B cell (primary cell): ENCODE measurements at regions not wholly inside any gene's neighbourhood (a gene's known extent, or its start where the extent isn't known, plus 50 kb on each side); places are given as distances from the start of the nearest gene placed in this dataset.

Source experiments
- ATAC-seq: fragments of 200-7000 bp; cut with Tn5 transposase; one replicate; pipeline ENCODE4 v1.10.0; 2021; ENCODE audit warnings: low read depth, mild to moderate bottlenecking, moderate number of reproducible peaks, moderate library complexity
- CTCF ChIA-PET: fragments of 350-600 bp; sonication (Branson Sonifier 250); formaldehyde crosslinking; loops from one replicate; lab custom pipeline; 2021; ENCODE audit warnings: antibody characterized with exemption, inconsistent platforms; lab: Charles Lee
- POLR2A ChIA-PET: fragments of 350-600 bp; sonication (Branson Sonifier 250); formaldehyde crosslinking; loops from one replicate; lab custom pipeline; 2021; ENCODE audit warnings: antibody characterized with exemption; lab: Charles Lee
- DNase-seq: peaks from one replicate; pipeline ENCODE4 v3.0.0; 2013
- H2AFZ ChIP-seq: 2 replicates; pipeline ENCODE4 v1.6.1; 2012; ENCODE audit warnings: mild to moderate bottlenecking, low read depth, low read length; ENCODE audit not compliant: insufficient read depth, poor library complexity, severe bottlenecking
- H3K27ac ChIP-seq, 2 donors: 1 replicate in 1 of 2; 2 replicates in 1 of 2; pipeline ENCODE4 v1.5.1; 2012 to 2013; ENCODE audit warnings: low read length in 2 of 2, mild to moderate bottlenecking in 2 of 2, moderate library complexity in 1 of 2
- H3K27me3 ChIP-seq, 4 experiments: fragments of 200-600 bp in 1 of 4; sonication (generic) in 1 of 4; replicated peaks in 1 of 4; 1 replicate in 2 of 4; 2 replicates in 2 of 4; pipeline versions ENCODE4 v1.6.1 to v1.7.0; 2013 to 2016; ENCODE audit warnings: low read length in 3 of 4, mild to moderate bottlenecking in 2 of 4, mixed read lengths in 1 of 4, moderate library complexity in 1 of 4; ENCODE audit not compliant: insufficient read depth in 4 of 4, control insufficient read depth in 3 of 4; ENCODE audit errors: control extremely low read depth in 1 of 4
- H3K36me3 ChIP-seq, 2 experiments: replicated peaks in 1 of 2; 1 replicate in 1 of 2; 2 replicates in 1 of 2; pipeline versions ENCODE4 v1.6.1 to v1.7.1; 2013; ENCODE audit warnings: low read length in 1 of 2; ENCODE audit not compliant: insufficient read depth in 2 of 2, control insufficient read depth in 1 of 2; ENCODE audit errors: control extremely low read depth in 1 of 2, extremely low read depth in 1 of 2
- H3K4me1 ChIP-seq, 2 donors: fragments of 200-600 bp in 1 of 2; sonication (generic) in 1 of 2; 1 replicate in 1 of 2; 2 replicates in 1 of 2; pipeline versions ENCODE4 v1.5.1 to v1.6.1; 2013 to 2017; ENCODE audit warnings: low read length in 2 of 2; ENCODE audit not compliant: control insufficient read depth in 2 of 2, insufficient read depth in 2 of 2
- H3K4me2 ChIP-seq: replicated peaks from 2 replicates; pipeline ENCODE3; 2012; ENCODE audit warnings: mild to moderate bottlenecking, low read depth, low read length; ENCODE audit not compliant: poor library complexity, severe bottlenecking
- H3K4me3 ChIP-seq, 5 experiments: fragments of 200-600 bp in 1 of 5; sonication (generic) in 1 of 5; 1 replicate in 3 of 5; 2 replicates in 2 of 5; pipeline versions ENCODE4 v1.5.1 to v1.7.0; 2011 to 2016; ENCODE audit warnings: low read length in 4 of 5, mild to moderate bottlenecking in 4 of 5, low read depth in 2 of 5, control low read depth in 1 of 5, moderate library complexity in 1 of 5; ENCODE audit not compliant: insufficient read depth in 1 of 5; ENCODE audit errors: control extremely low read depth in 1 of 5, extremely low read depth in 1 of 5
- H3K79me2 ChIP-seq: fragments of 200-600 bp; sonication (generic); one replicate; pipeline ENCODE4 v1.6.0; 2016; ENCODE audit warnings: low read length; ENCODE audit not compliant: control insufficient read depth, insufficient read depth
- H3K9ac ChIP-seq: fragments of 200-600 bp; sonication (generic); 2 replicates; pipeline ENCODE4 v1.6.1; 2017; ENCODE audit warnings: mild to moderate bottlenecking, low read length, moderate library complexity
- H3K9me3 ChIP-seq, 3 donors: one replicate each; pipeline versions ENCODE4 v1.6.1 to v1.7.1; 2013; ENCODE audit warnings: low read length in 2 of 3; ENCODE audit not compliant: control insufficient read depth in 2 of 3, insufficient read depth in 1 of 3; ENCODE audit errors: control extremely low read depth in 1 of 3
- H4K20me1 ChIP-seq: 2 replicates; pipeline ENCODE4 v1.6.0; 2012; ENCODE audit warnings: mild to moderate bottlenecking, low read length; ENCODE audit not compliant: insufficient read depth, control insufficient read depth, poor library complexity, severe bottlenecking
- H3K27ac Mint-ChIP-seq: one replicate; pipeline ENCODE4 v1.8.0; 2021; ENCODE audit warnings: mixed read lengths
- H3K27me3 Mint-ChIP-seq: one replicate; pipeline ENCODE4 v1.8.0; 2021; ENCODE audit warnings: mixed read lengths
- H3K4me1 Mint-ChIP-seq: one replicate; pipeline ENCODE4 v1.8.0; 2021; ENCODE audit warnings: mixed read lengths
- H3K4me3 Mint-ChIP-seq: one replicate; pipeline ENCODE4 v1.8.0; 2021; ENCODE audit warnings: mixed read lengths
- H3K9me3 Mint-ChIP-seq: one replicate; pipeline ENCODE4 v1.8.0; 2022; ENCODE audit warnings: mixed read lengths; ENCODE audit not compliant: insufficient read depth
- EZH2 ChIP-seq: IDR thresholded peaks from 2 replicates; pipeline ENCODE4 v1.6.1; 2012; ENCODE audit warnings: borderline replicate concordance, low read depth, mild to moderate bottlenecking, moderate library complexity, low read length; ENCODE audit not compliant: insufficient read depth, poor library complexity, severe bottlenecking
- WGBS: methylation state at CpG from one replicate; pipeline ENCODE4 v1.1.5; 2013; ENCODE audit warnings: missing lambda C conversion rate; ENCODE audit not compliant: insufficient coverage; 5-methylcytosine and 5-hydroxymethylcytosine counted together
- intact Hi-C: fragments of 100-400 bp; cut with micrococcal nuclease; formaldehyde crosslinking; loops from one replicate; pipeline ENCODE4 v1.10.0; 2022
- TF ChIP-seq, protein P1 (sequence below): fragments of 200-600 bp; IDR thresholded peaks from one replicate; pipeline ENCODE4 v1.8.0; 2022; ENCODE audit warnings: antibody characterized with exemption, mild to moderate bottlenecking

DNA sequence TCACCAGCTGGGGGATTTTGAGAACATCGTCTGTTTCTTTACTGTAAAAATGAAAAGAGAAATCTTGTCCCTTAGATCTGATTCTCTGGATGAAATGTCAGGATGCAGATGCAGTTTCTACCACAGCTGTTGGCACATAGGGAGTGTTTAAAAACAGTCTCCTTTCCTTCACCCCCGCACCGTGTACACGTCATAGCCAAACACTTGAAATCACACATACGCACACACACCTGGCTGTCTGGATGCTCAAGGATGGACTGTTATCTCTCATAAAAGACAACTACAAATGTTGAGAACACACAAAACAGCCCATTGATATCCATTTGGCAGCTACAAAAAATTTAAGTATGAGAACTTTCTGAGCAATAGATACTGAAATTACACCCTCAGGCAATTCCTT is 275.8 kb upstream of the CLNK start:
- H4K20me1 ChIP-seq: no peaks in the 10 kb centered on the region
- intact Hi-C loops: no loop called here
- H3K9me3 ChIP-seq: peaks cover 0 to 5% (median 0%) of the 10 kb centered on the region in 3 donors
- ATAC-seq (no peak), DNase-seq (no peak)
- H3K27ac Mint-ChIP-seq: no peak overlapping the region
- no peak overlapping the region for H3K4me3 ChIP-seq
- H3K4me1 Mint-ChIP-seq: peaks cover 20% of the 10 kb centered on the region
- POLR2A ChIA-PET: no interaction called here
- peaks cover 8 to 11% of the 10 kb centered on the region in 2 donors for H3K4me1 ChIP-seq
- TF ChIP-seq, protein P1, sequence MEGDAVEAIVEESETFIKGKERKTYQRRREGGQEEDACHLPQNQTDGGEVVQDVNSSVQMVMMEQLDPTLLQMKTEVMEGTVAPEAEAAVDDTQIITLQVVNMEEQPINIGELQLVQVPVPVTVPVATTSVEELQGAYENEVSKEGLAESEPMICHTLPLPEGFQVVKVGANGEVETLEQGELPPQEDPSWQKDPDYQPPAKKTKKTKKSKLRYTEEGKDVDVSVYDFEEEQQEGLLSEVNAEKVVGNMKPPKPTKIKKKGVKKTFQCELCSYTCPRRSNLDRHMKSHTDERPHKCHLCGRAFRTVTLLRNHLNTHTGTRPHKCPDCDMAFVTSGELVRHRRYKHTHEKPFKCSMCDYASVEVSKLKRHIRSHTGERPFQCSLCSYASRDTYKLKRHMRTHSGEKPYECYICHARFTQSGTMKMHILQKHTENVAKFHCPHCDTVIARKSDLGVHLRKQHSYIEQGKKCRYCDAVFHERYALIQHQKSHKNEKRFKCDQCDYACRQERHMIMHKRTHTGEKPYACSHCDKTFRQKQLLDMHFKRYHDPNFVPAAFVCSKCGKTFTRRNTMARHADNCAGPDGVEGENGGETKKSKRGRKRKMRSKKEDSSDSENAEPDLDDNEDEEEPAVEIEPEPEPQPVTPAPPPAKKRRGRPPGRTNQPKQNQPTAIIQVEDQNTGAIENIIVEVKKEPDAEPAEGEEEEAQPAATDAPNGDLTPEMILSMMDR: no peak
- no peak for TF ChIP-seq EZH2
- H3K36me3 ChIP-seq: no peaks in the 10 kb centered on the region
- H3K27me3 ChIP-seq: no peaks in the 10 kb centered on the region
- no peaks in the 10 kb centered on the region for H3K9me3 Mint-ChIP-seq
- H3K4me3 Mint-ChIP-seq: no peak overlapping the region
- no peak overlapping the region for H2AFZ ChIP-seq
- CTCF ChIA-PET: no interaction called here
- no peaks in the 10 kb centered on the region for H3K27me3 Mint-ChIP-seq
- H3K9ac ChIP-seq: no peak overlapping the region
- 80% methylated on average over 1 of the region's 5 CpGs for WGBS
- no peak overlapping the region for H3K27ac ChIP-seq
- H3K79me2 ChIP-seq: no peaks in the 10 kb centered on the region
- H3K4me2 ChIP-seq: no peak overlapping the region

DNA sequence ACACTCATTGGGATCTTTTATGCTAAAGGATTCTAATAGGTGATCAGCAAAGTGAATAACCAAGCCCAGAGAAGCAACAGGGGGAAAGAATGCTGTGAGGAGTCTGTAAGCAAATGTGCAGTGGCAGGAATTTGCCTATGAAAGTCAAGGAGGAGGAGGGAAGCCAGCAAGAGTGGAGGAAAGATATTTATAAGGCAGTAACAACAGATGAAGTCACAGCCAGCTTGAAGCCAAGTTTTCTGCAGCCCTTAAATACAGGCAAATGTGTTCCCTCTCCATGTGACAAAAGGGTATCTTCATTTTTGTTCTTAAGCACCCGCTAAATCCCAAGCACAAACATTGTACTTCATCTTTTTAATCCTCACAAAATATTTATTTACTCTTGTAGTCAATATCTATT is 275.0 kb upstream of the CLNK start:
- no peaks in the 10 kb centered on the region for H4K20me1 ChIP-seq
- no peak for DNase-seq
- ChIA-PET POLR2A (no interaction called here), CTCF (no interaction called here)
- H3K9me3 ChIP-seq: peaks cover 0 to 5% (median 0%) of the 10 kb centered on the region in 3 donors
- no peak overlapping the region for H3K9ac ChIP-seq
- H3K27ac ChIP-seq: no peak overlapping the region
- WGBS: no CpG with 5 or more reads among the region's 1 CpG
- H3K27ac Mint-ChIP-seq: no peak overlapping the region
- TF ChIP-seq, protein P1: no peak
- no peak for TF ChIP-seq EZH2
- intact Hi-C loops: no loop called here
- no peaks in the 10 kb centered on the region for H3K27me3 Mint-ChIP-seq
- H3K4me3 ChIP-seq: no peak overlapping the region
- no peaks in the 10 kb centered on the region for H3K9me3 Mint-ChIP-seq
- no peaks in the 10 kb centered on the region for H3K36me3 ChIP-seq
- ATAC-seq: no peak
- H3K27me3 ChIP-seq: no peaks in the 10 kb centered on the region
- H3K4me3 Mint-ChIP-seq: no peak overlapping the region
- no peak overlapping the region for H3K4me2 ChIP-seq
- H3K79me2 ChIP-seq: no peaks in the 10 kb centered on the region
- peaks cover 14 to 18% of the 10 kb centered on the region in 2 donors for H3K4me1 ChIP-seq
- H3K4me1 Mint-ChIP-seq: peaks cover 26% of the 10 kb centered on the region
- H2AFZ ChIP-seq: no peak overlapping the region
